ENCODE measurements at regions not wholly inside any gene's neighbourhood (a gene's known extent, or its start where the extent isn't known, plus 50 kb on each side); places are given as distances from the start of the nearest gene placed in this dataset.

DNA sequence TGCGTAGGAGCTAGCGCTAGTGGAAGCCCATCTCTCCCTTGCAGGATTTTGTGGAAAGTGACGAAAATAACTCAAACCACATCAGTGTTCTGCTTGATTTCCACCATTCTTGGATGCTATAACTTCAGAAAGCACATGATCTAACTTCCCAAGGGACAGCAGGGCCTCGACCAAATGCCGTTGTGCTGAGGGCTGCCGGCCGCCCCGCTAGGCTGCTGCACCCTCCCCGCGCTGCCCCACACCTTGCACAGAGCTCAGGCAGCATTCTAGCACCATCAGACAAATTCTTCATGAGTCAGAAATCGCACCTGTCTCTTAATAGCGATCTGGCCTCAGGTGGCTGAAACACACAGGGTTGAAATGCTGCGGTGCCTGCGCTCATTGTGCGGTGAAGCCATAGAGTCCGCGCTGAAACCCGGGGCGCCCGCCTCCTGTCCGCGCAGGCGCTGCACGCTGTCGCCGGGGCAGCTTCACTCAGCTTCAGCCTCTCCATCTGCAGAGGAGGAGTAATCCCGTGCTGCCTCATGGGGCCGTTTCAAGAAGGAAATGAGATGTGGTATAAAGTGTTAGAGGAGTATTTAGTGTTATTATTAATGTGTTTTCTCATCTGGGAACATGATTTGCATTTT lies 59.2 kb upstream of the B3GAT1 start:
- TF ChIP-seq CTCF (IDR thresholded peaks at IDR 0.05) (no peak), POLR2AphosphoS5 (IDR thresholded peaks at IDR 0.05) (no peak)

Data from prostate gland (tissue), 2 donors.